DOHH2 (cell line): ENCODE measurements at regions not wholly inside any gene's neighbourhood (a gene's known extent, or its start where the extent isn't known, plus 50 kb on each side); places are given as distances from the start of the nearest gene placed in this dataset.

Experiments used
- H3F3A ChIP-seq: fragments of 200-600 bp; sonication (generic), shearing (Covaris generic); 2 replicates; pipeline ENCODE4 v1.6.0; 2016; ENCODE audit warnings: antibody characterized with exemption, mild to moderate bottlenecking; ENCODE audit not compliant: control insufficient read depth, insufficient read depth
- H3K27ac ChIP-seq: fragments of 200-600 bp; sonication (generic); 2 replicates; pipeline ENCODE4 v1.5.1; 2014; ENCODE audit warnings: low read depth, mild to moderate bottlenecking, low read length, moderate library complexity
- H3K27me3 ChIP-seq: fragments of 200-600 bp; sonication (generic); 2 replicates; pipeline ENCODE4 v1.6.1; 2014; ENCODE audit warnings: mild to moderate bottlenecking, low read length, mixed read lengths; ENCODE audit not compliant: control insufficient read depth
- H3K36me3 ChIP-seq: fragments of 200-600 bp; sonication (generic); 2 replicates; pipeline ENCODE4 v1.6.1; 2014; ENCODE audit warnings: mild to moderate bottlenecking, low read length, moderate library complexity, mixed read lengths; ENCODE audit not compliant: control insufficient read depth
- H3K4me1 ChIP-seq: fragments of 200-600 bp; sonication (generic); 2 replicates; pipeline ENCODE4 v1.6.1; 2014; ENCODE audit warnings: mild to moderate bottlenecking, low read length, mixed read lengths; ENCODE audit not compliant: control insufficient read depth
- H3K4me2 ChIP-seq: fragments of 200-600 bp; sonication (generic); 2 replicates; pipeline ENCODE4 v1.6.0; 2014; ENCODE audit warnings: mild to moderate bottlenecking, low read length, moderate library complexity
- H3K4me3 ChIP-seq: fragments of 200-600 bp; sonication (generic); 2 replicates; pipeline ENCODE4 v1.5.1; 2014; ENCODE audit warnings: mild to moderate bottlenecking, low read length, mixed read lengths
- H3K79me2 ChIP-seq: fragments of 200-600 bp; sonication (generic); 2 replicates; pipeline ENCODE4 v1.6.1; 2014; ENCODE audit warnings: mild to moderate bottlenecking, low read length, mixed read lengths; ENCODE audit not compliant: control insufficient read depth
- H3K9me2 ChIP-seq: fragments of 200-600 bp; sonication (generic); replicated peaks from 2 replicates; pipeline ENCODE4 v1.6.1; 2014; ENCODE audit warnings: mild to moderate bottlenecking, low read length, mixed read lengths; ENCODE audit not compliant: control insufficient read depth
- H3K9me3 ChIP-seq: fragments of 200-600 bp; sonication (generic); 2 replicates; pipeline ENCODE4 v1.6.1; 2014; ENCODE audit warnings: antibody characterized with exemption, low read length, mixed read lengths; ENCODE audit not compliant: control insufficient read depth, insufficient read depth
- H4K20me1 ChIP-seq: fragments of 200-600 bp; sonication (generic); 2 replicates; pipeline ENCODE4 v1.6.0; 2014; ENCODE audit warnings: low read depth, mild to moderate bottlenecking, antibody characterized with exemption, low read length, moderate library complexity; ENCODE audit not compliant: control insufficient read depth, insufficient read depth
- CTCF ChIP-seq: fragments of 200-600 bp; sonication (generic); IDR thresholded peaks from one replicate; pipeline ENCODE4 v1.5.1; 2014; ENCODE audit warnings: antibody characterized with exemption, mild to moderate bottlenecking, low read depth, low read length; ENCODE audit not compliant: poor library complexity, severe bottlenecking
- EZH2phosphoT487 ChIP-seq: fragments of 200-600 bp; sonication (generic); IDR thresholded peaks from 2 replicates; pipeline ENCODE4 v1.6.1; 2017; ENCODE audit warnings: borderline replicate concordance, mild to moderate bottlenecking, antibody characterized with exemption, low read length, moderate library complexity, mixed read lengths

- H3K9me2 ChIP-seq = no peaks in the 10 kb centered on the region
- H3F3A ChIP-seq = no peaks in the 10 kb centered on the region
- H3K4me3 ChIP-seq = no peak overlapping the region
- no peaks in the 10 kb centered on the region for H4K20me1 ChIP-seq
- H3K4me1 ChIP-seq = no peaks in the 10 kb centered on the region
- no peaks in the 10 kb centered on the region for H3K27me3 ChIP-seq
- no peak for TF ChIP-seq EZH2phosphoT487
- TF ChIP-seq CTCF = no peak
- H3K9me3 ChIP-seq = no peaks in the 10 kb centered on the region
- H3K4me2 ChIP-seq = no peak overlapping the region
- H3K27ac ChIP-seq = no peak overlapping the region
- H3K79me2 ChIP-seq = no peaks in the 10 kb centered on the region
- no peaks in the 10 kb centered on the region for H3K36me3 ChIP-seq
Observed at GRCh38 chr6:85942844-85943243, 300.2 kb upstream of the SYNCRIP start.

GRCh38 chr6:85936916-85937315 lies 294.2 kb upstream of the SYNCRIP start:
- H3F3A ChIP-seq = no peaks in the 10 kb centered on the region
- H3K79me2 ChIP-seq = no peaks in the 10 kb centered on the region
- H3K4me3 ChIP-seq = no peak overlapping the region
- TF ChIP-seq EZH2phosphoT487 (no peak), CTCF (no peak)
- no peaks in the 10 kb centered on the region for H3K4me1 ChIP-seq
- no peaks in the 10 kb centered on the region for H4K20me1 ChIP-seq
- no peak overlapping the region for H3K27ac ChIP-seq
- H3K36me3 ChIP-seq = no peaks in the 10 kb centered on the region
- no peaks in the 10 kb centered on the region for H3K27me3 ChIP-seq
- H3K9me3 ChIP-seq = no peaks in the 10 kb centered on the region
- no peak overlapping the region for H3K4me2 ChIP-seq
- H3K9me2 ChIP-seq = no peaks in the 10 kb centered on the region

- Histone ChIP-seq H3F3A (no peaks in the 10 kb centered on the region), H3K36me3 (no peaks in the 10 kb centered on the region), H3K4me2 (no peak overlapping the region), H3K79me2 (no peaks in the 10 kb centered on the region), H3K27me3 (no peaks in the 10 kb centered on the region), H3K9me2 (no peaks in the 10 kb centered on the region), H3K4me3 (no peak overlapping the region), H3K4me1 (no peaks in the 10 kb centered on the region), H3K27ac (no peak overlapping the region), H4K20me1 (no peaks in the 10 kb centered on the region), H3K9me3 (no peaks in the 10 kb centered on the region)
- TF ChIP-seq EZH2phosphoT487 (no peak), CTCF (peak; percentile 75)
Observed at GRCh38 chr6:85923013-85923430, 280.3 kb upstream of the SYNCRIP start.

GRCh38 chr6:85920782-85921181 lies 278.1 kb upstream of the SYNCRIP start:
- Histone ChIP-seq H4K20me1 (no peaks in the 10 kb centered on the region), H3K4me1 (no peaks in the 10 kb centered on the region), H3K79me2 (no peaks in the 10 kb centered on the region), H3K9me3 (no peaks in the 10 kb centered on the region), H3K27me3 (no peaks in the 10 kb centered on the region), H3K27ac (no peak overlapping the region), H3K4me3 (no peak overlapping the region), H3K36me3 (no peaks in the 10 kb centered on the region), H3K4me2 (no peak overlapping the region), H3K9me2 (no peaks in the 10 kb centered on the region), H3F3A (no peaks in the 10 kb centered on the region)
- TF ChIP-seq CTCF = no peak
- no peak for TF ChIP-seq EZH2phosphoT487
